ENCODE measurements at regions not wholly inside any gene's neighbourhood (a gene's known extent, or its start where the extent isn't known, plus 50 kb on each side); places are given as distances from the start of the nearest gene placed in this dataset.

DNA sequence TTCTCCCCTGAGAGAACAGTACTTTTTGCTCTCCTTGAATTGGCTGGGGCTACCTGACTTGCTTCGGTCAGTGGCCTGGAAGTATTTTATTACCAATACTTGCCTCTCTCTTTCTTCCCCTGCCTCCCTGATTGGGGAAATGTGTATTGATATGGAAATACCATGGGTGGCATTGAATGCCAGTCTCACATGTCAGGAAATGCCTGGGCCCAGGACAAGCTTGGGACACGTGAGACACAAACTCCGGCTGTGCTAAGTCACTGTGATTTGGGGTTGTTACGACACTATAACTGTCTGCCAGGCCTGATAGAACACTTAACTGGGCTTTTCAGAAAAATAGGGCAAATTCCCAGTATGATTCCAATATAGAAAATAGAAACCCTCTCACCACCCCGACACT is 238.3 kb downstream of the GADD45G start:
- no peak for TF ChIP-seq POLR2A (IDR thresholded peaks at IDR 0.05; ENCODE audit: low read length)
- TF ChIP-seq GATA1 (IDR thresholded peaks at IDR 0.05; ENCODE audit: low read depth, low read length), result no peak
